GM12878 (cell line): ENCODE measurements at regions not wholly inside any gene's neighbourhood (a gene's known extent, or its start where the extent isn't known, plus 50 kb on each side); places are given as distances from the start of the nearest gene placed in this dataset.

Experiments
- BCL11A ChIP-seq: IDR thresholded peaks from 2 replicates; pipeline ENCODE4 v1.6.1; 2011; ENCODE audit warnings: low read depth, low read length
- CEBPB ChIP-seq, 2 experiments: fragments of 150-350 bp in 1 of 2; IDR thresholded peaks; 2 replicates each; pipeline ENCODE4 v1.6.1; 2012 to 2014; ENCODE audit warnings: low read depth in 2 of 2, low read length in 2 of 2, borderline replicate concordance in 1 of 2, inconsistent platforms in 1 of 2
- CHD2 ChIP-seq: IDR thresholded peaks from 2 replicates; pipeline ENCODE4 v1.6.1; 2011; ENCODE audit warnings: low read depth, low read length, improper control_type of control experiment, borderline replicate concordance
- DPF2 ChIP-seq: fragments of 450-650 bp; IDR thresholded peaks from 2 replicates; pipeline ENCODE4 v1.6.1; 2017; ENCODE audit warnings: mild to moderate bottlenecking
- RELB ChIP-seq: fragments of 450-650 bp; IDR thresholded peaks from 2 replicates; pipeline ENCODE4 v1.6.1; 2017; ENCODE audit warnings: low read depth, mild to moderate bottlenecking, moderate library complexity
- TF ChIP-seq, protein P1 (sequence below): fragments of 450-650 bp; IDR thresholded peaks from 2 replicates; pipeline ENCODE4 v1.6.1; 2017; ENCODE audit warnings: mild to moderate bottlenecking, moderate library complexity
- TF ChIP-seq, protein P2 (sequence below): fragments of 450-650 bp; conservative IDR thresholded peaks from 2 replicates; pipeline ENCODE4 v1.6.1; 2017; ENCODE audit warnings: mild to moderate bottlenecking, moderate library complexity
- TF ChIP-seq, protein P3 (sequence below), 3 experiments: IDR thresholded peaks in 2 of 3; conservative IDR thresholded peaks in 1 of 3; 2 replicates each; pipeline ENCODE4 v1.5.1; 2011; ENCODE audit warnings: low read depth in 3 of 3, low read length in 3 of 3, mild to moderate bottlenecking in 3 of 3, control low read depth in 2 of 3, moderate library complexity in 2 of 3, inconsistent platforms in 1 of 3, mixed read lengths in 1 of 3; ENCODE audit not compliant: control insufficient read depth in 2 of 3, insufficient read depth in 1 of 3; ENCODE audit errors: extremely low read depth in 1 of 3

DNA sequence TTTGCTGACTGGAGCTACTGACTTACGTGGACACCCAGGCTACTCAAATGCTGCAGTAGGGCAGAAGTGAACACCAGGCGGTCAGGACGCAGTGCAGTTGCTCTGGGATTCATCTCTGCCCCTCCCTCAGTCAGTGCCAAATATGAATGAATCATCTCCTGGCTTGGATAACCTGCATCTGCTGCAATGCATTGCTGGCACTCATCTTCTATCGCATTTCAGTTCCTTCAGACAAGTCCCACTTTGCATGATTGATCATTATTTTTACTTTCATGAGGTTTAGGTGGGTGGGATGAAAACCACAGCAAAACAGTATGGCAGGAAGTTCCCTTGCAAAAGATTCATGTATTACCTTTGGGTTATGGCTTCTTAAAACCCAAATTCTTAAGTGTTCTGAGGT, 224.6 kb upstream of the NRP1 start (continued):
- 0 out of 2 replicates have a peak, but pooled peaks have one; percentile 22 for TF ChIP-seq CHD2
- peak; percentile 70; the same call in 1 of the 2 replicates for TF ChIP-seq RELB
- TF ChIP-seq DPF2: peak; percentile 91
- TF ChIP-seq, protein P1, sequence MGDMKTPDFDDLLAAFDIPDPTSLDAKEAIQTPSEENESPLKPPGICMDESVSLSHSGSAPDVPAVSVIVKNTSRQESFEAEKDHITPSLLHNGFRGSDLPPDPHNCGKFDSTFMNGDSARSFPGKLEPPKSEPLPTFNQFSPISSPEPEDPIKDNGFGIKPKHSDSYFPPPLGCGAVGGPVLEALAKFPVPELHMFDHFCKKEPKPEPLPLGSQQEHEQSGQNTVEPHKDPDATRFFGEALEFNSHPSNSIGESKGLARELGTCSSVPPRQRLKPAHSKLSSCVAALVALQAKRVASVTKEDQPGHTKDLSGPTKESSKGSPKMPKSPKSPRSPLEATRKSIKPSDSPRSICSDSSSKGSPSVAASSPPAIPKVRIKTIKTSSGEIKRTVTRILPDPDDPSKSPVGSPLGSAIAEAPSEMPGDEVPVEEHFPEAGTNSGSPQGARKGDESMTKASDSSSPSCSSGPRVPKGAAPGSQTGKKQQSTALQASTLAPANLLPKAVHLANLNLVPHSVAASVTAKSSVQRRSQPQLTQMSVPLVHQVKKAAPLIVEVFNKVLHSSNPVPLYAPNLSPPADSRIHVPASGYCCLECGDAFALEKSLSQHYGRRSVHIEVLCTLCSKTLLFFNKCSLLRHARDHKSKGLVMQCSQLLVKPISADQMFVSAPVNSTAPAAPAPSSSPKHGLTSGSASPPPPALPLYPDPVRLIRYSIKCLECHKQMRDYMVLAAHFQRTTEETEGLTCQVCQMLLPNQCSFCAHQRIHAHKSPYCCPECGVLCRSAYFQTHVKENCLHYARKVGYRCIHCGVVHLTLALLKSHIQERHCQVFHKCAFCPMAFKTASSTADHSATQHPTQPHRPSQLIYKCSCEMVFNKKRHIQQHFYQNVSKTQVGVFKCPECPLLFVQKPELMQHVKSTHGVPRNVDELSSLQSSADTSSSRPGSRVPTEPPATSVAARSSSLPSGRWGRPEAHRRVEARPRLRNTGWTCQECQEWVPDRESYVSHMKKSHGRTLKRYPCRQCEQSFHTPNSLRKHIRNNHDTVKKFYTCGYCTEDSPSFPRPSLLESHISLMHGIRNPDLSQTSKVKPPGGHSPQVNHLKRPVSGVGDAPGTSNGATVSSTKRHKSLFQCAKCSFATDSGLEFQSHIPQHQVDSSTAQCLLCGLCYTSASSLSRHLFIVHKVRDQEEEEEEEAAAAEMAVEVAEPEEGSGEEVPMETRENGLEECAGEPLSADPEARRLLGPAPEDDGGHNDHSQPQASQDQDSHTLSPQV: no peak
- TF ChIP-seq, protein P2, sequence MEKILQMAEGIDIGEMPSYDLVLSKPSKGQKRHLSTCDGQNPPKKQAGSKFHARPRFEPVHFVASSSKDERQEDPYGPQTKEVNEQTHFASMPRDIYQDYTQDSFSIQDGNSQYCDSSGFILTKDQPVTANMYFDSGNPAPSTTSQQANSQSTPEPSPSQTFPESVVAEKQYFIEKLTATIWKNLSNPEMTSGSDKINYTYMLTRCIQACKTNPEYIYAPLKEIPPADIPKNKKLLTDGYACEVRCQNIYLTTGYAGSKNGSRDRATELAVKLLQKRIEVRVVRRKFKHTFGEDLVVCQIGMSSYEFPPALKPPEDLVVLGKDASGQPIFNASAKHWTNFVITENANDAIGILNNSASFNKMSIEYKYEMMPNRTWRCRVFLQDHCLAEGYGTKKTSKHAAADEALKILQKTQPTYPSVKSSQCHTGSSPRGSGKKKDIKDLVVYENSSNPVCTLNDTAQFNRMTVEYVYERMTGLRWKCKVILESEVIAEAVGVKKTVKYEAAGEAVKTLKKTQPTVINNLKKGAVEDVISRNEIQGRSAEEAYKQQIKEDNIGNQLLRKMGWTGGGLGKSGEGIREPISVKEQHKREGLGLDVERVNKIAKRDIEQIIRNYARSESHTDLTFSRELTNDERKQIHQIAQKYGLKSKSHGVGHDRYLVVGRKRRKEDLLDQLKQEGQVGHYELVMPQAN: no peak; the same call in 1 of the 2 replicates
- TF ChIP-seq BCL11A: peak; percentile 52; the same call in 1 of the 2 replicates
- TF ChIP-seq, protein P3, sequence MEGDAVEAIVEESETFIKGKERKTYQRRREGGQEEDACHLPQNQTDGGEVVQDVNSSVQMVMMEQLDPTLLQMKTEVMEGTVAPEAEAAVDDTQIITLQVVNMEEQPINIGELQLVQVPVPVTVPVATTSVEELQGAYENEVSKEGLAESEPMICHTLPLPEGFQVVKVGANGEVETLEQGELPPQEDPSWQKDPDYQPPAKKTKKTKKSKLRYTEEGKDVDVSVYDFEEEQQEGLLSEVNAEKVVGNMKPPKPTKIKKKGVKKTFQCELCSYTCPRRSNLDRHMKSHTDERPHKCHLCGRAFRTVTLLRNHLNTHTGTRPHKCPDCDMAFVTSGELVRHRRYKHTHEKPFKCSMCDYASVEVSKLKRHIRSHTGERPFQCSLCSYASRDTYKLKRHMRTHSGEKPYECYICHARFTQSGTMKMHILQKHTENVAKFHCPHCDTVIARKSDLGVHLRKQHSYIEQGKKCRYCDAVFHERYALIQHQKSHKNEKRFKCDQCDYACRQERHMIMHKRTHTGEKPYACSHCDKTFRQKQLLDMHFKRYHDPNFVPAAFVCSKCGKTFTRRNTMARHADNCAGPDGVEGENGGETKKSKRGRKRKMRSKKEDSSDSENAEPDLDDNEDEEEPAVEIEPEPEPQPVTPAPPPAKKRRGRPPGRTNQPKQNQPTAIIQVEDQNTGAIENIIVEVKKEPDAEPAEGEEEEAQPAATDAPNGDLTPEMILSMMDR (IDR thresholded peaks at IDR 0.05 in 2 of 3, conservative IDR thresholded peaks at IDR 0.05 in 1 of 3; ENCODE audit: control insufficient read depth in 2 of 3, extremely low read depth in 1 of 3, insufficient read depth in 1 of 3, low read depth in 3 of 3, low read length in 3 of 3): no peak
- TF ChIP-seq CEBPB (IDR thresholded peaks at IDR 0.05; ENCODE audit: borderline replicate concordance in 1 of 2, low read depth in 2 of 2, low read length in 2 of 2): no peak
